ENCODE measurements at regions not wholly inside any gene's neighbourhood (a gene's known extent, or its start where the extent isn't known, plus 50 kb on each side); places are given as distances from the start of the nearest gene placed in this dataset.

- DNase-seq (ENCODE audit: low read depth, low spot score): no peak
Observed at GRCh38 chr11:104657083-104657482, 241.2 kb downstream of the CASP12 start.

GRCh38 chr11:104655066-104655465 is 243.2 kb downstream of the CASP12 start:
- no peak for DNase-seq (ENCODE audit: low read depth, low spot score)

GRCh38 chr11:104654181-104654813 is 244.0 kb downstream of the CASP12 start:
- DNase-seq (ENCODE audit: low read depth, low spot score): no peak

- DNase-seq (ENCODE audit: low read depth, low spot score): no peak
Observed at GRCh38 chr11:104653407-104653806, 244.9 kb downstream of the CASP12 start.

- DNase-seq (ENCODE audit: low read depth, low spot score): no peak
Observed at GRCh38 chr11:104652996-104653395, 245.3 kb downstream of the CASP12 start.

GRCh38 chr11:104650234-104650633 is 248.0 kb downstream of the CASP12 start:
- no peak for DNase-seq (ENCODE audit: low read depth, low spot score)

- DNase-seq (ENCODE audit: low read depth, low spot score): no peak
Observed at GRCh38 chr11:104649002-104649401, 249.3 kb downstream of the CASP12 start.

- no peak for DNase-seq (ENCODE audit: low read depth, low spot score)
Observed at GRCh38 chr11:104645261-104646222, 252.7 kb downstream of the CASP12 start.

GRCh38 chr11:104637662-104638170 is 260.5 kb downstream of the CASP12 start:
- no peak for DNase-seq (ENCODE audit: low read depth, low spot score)

GRCh38 chr11:104633226-104633625 is 265.0 kb downstream of the CASP12 start:
- DNase-seq (ENCODE audit: low read depth, low spot score): no peak

GRCh38 chr11:104630352-104630751 is 267.9 kb downstream of the CASP12 start:
- DNase-seq (ENCODE audit: low read depth, low spot score): no peak

GRCh38 chr11:104625246-104625645 is 273.0 kb downstream of the CASP12 start:
- no peak for DNase-seq (ENCODE audit: low read depth, low spot score)

GRCh38 chr11:104624021-104624420 is 274.2 kb downstream of the CASP12 start:
- no peak for DNase-seq (ENCODE audit: low read depth, low spot score)

GRCh38 chr11:104623518-104623917 is 274.7 kb downstream of the CASP12 start:
- DNase-seq (ENCODE audit: low read depth, low spot score): no peak

GRCh38 chr11:104620991-104621390 is 277.3 kb downstream of the CASP12 start:
- no peak for DNase-seq (ENCODE audit: low read depth, low spot score)

GRCh38 chr11:104619751-104620150 is 278.5 kb downstream of the CASP12 start:
- no peak for DNase-seq (ENCODE audit: low read depth, low spot score)

- no peak for DNase-seq (ENCODE audit: low read depth, low spot score)
Observed at GRCh38 chr11:104618954-104619353, 279.3 kb downstream of the CASP12 start.

GRCh38 chr11:104614961-104615360 is 283.3 kb downstream of the CASP12 start:
- DNase-seq (ENCODE audit: low read depth, low spot score): no peak

GRCh38 chr11:104614117-104614680 is 284.1 kb downstream of the CASP12 start:
- no peak for DNase-seq (ENCODE audit: low read depth, low spot score)

- no peak for DNase-seq (ENCODE audit: low read depth, low spot score)
Observed at GRCh38 chr11:104610635-104611034, 287.6 kb downstream of the CASP12 start.

- no peak for DNase-seq (ENCODE audit: low read depth, low spot score)
Observed at GRCh38 chr11:104609311-104610085, 288.8 kb downstream of the CASP12 start.

GRCh38 chr11:104602643-104603042 is 295.6 kb downstream of the CASP12 start:
- no peak for DNase-seq (ENCODE audit: low read depth, low spot score)
